Effector memory CD8-positive, alpha-beta T cell (primary cell): ENCODE measurements at regions not wholly inside any gene's neighbourhood (a gene's known extent, or its start where the extent isn't known, plus 50 kb on each side); places are given as distances from the start of the nearest gene placed in this dataset.

ENCODE experiments used
- ATAC-seq: fragments of 150-1000 bp; cut with Tn5 transposase; replicated peaks from 2 replicates; pipeline ENCODE4 v1.10.0; 2021; ENCODE audit warnings: mild to moderate bottlenecking, moderate library complexity
- DNase-seq, 3 experiments: peaks; one replicate each; pipeline ENCODE4 v3.0.0; 2021
- H3K27ac Mint-ChIP-seq, 2 donors: one replicate each; pipeline ENCODE4 v1.8.0; 2022; ENCODE audit warnings: mild to moderate bottlenecking in 2 of 2, mixed read lengths in 2 of 2, moderate library complexity in 2 of 2
- H3K27me3 Mint-ChIP-seq, 2 donors: one replicate each; pipeline ENCODE4 v1.8.0; 2022; ENCODE audit warnings: mixed read lengths in 2 of 2
- H3K36me3 Mint-ChIP-seq: one replicate; pipeline ENCODE4 v1.8.0; 2022; ENCODE audit warnings: mild to moderate bottlenecking, moderate library complexity, mixed read lengths; ENCODE audit not compliant: insufficient read depth
- H3K4me1 Mint-ChIP-seq, 2 donors: one replicate each; pipeline ENCODE4 v1.8.0; 2022; ENCODE audit warnings: low read depth in 2 of 2, mixed read lengths in 2 of 2
- H3K4me3 Mint-ChIP-seq, 2 donors: one replicate each; pipeline ENCODE4 v1.8.0; 2022; ENCODE audit warnings: mild to moderate bottlenecking in 2 of 2, mixed read lengths in 2 of 2, moderate library complexity in 2 of 2
- H3K9me3 Mint-ChIP-seq, 2 donors: one replicate each; pipeline ENCODE4 v1.8.0; 2022; ENCODE audit warnings: mixed read lengths in 2 of 2

DNA sequence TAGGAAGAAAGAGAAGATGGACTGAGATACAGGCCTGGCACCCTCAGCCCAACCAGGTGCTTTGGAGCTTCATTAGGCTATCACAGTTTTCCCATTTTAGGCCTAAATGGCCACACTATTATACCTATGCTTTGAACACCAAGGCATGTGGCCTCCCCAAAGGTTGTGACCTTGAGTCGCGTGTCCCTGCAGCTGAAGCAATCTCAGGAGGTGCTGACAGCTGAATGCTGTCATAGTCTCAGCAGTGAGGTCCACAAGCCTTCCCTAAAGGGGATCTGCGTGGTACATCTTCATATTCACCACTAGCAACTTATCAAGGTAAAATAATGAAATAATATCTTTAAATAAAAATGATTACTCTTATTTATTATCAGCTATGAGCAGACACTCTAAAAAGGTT lies 707.9 kb upstream of the NRSN1 start:
- H3K36me3 Mint-ChIP-seq: no peaks in the 10 kb centered on the region
- H3K4me1 Mint-ChIP-seq: no peaks in the 10 kb centered on the region
- no peak for DNase-seq
- no peaks in the 10 kb centered on the region for H3K27me3 Mint-ChIP-seq
- ATAC-seq: no peak
- H3K27ac Mint-ChIP-seq: no peak overlapping the region
- no peak overlapping the region for H3K4me3 Mint-ChIP-seq
- peaks cover 6 to 11% of the 10 kb centered on the region in 2 donors for H3K9me3 Mint-ChIP-seq

DNA sequence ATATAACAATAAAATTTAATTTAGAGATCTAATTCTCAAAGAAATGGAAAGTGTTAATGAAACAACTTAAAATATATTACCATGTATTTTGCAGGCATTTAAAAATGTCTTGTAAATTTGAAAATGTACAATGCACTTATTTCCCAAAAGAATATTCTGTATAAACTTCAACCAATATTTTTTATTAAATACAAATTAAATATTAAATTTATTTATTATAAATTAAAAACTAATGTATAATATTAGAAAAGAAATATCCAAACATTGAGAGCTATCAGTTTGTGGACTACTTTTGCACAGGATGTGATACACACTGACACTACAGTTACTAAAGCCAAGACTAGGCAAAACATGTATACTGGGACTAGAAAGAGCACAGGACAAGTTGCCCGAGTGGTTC lies 707.0 kb upstream of the NRSN1 start:
- no peak overlapping the region for H3K27ac Mint-ChIP-seq
- no peaks in the 10 kb centered on the region for H3K36me3 Mint-ChIP-seq
- no peak overlapping the region for H3K4me3 Mint-ChIP-seq
- no peak for DNase-seq
- H3K27me3 Mint-ChIP-seq: no peaks in the 10 kb centered on the region
- H3K4me1 Mint-ChIP-seq: no peaks in the 10 kb centered on the region
- no peak for ATAC-seq
- peaks cover 6 to 17% of the 10 kb centered on the region in 2 donors for H3K9me3 Mint-ChIP-seq

DNA sequence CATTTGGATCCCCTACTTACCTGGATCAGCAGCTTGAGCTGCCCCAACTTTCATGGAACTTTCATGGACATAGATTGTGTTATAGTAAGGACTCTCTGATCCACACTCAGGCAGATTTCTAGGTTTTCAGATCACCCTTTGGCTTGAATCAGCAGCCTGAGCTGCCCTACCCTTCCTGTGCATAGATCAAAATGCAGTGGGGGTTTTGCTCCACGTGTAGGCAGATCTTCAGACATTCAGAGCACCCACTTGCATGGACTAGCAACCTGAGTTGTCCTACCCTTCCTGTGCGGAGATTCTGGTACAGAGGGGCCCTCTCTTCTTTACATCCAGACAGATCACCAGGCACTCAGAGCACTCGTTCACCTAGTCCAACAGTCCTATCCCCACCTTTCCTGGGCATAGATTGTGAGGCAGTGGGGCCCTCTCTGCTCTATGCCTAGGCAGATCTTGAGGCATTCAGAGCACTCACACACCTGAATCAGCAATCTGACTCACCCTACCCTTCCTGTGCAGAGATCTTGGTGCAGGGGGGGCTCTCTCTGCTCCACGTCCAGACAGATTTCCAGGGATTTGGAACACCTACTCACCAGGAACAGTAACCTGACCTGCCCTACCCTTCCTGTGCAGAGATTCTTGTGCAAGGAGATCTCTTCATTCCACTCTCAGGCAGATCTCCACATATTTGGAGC lies 705.2 kb upstream of the NRSN1 start:
- Mint-ChIP-seq H3K4me1 (no peaks in the 10 kb centered on the region), H3K27me3 (no peaks in the 10 kb centered on the region), H3K4me3 (no peak overlapping the region), H3K36me3 (no peaks in the 10 kb centered on the region), H3K9me3 (peaks cover 6 to 23% of the 10 kb centered on the region in 2 donors), H3K27ac (no peak overlapping the region)
- no peak for DNase-seq
- no peak for ATAC-seq

DNA sequence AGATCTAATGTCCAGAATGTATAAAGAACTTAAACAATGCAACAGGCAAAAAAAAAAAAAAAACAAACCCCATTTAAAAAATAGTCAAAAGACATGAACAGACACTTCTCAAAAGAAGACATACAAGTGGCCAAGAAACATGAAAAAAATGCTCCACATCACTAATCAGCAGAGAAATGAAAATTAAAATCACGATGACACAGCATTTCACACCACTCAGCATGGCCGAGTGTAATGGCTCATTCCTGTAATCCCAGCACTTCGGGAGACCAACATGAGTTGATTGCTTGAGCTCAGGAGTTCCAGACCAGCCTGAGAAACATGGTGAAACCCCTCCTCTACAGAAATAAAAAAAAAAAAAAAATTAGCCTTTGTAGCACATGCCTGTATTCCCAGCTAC lies 701.4 kb upstream of the NRSN1 start:
- Mint-ChIP-seq H3K27ac (no peak overlapping the region), H3K9me3 (peaks cover 4 to 23% of the 10 kb centered on the region in 2 donors)

DNA sequence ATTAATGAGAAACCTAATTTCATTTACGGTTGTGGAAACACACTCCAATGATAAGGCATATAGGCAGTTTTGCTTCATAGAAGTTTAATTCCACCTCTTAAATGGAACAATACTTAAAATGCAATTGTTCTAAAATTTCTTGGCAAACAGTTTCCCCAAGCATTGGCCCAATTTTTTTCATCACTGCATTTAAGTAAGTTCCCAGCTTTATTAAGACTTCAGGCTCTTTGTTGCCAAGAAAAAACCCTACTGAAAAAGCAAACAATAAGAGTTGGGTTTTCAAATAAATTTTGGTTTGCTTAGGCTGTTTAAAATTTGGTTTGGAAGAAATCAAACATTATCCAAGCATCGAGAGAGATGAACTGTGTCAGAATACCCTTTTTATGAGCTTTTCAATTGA lies 690.9 kb upstream of the NRSN1 start:
- no peaks in the 10 kb centered on the region for H3K27me3 Mint-ChIP-seq
- H3K36me3 Mint-ChIP-seq: no peaks in the 10 kb centered on the region
- no peak overlapping the region for H3K27ac Mint-ChIP-seq
- H3K9me3 Mint-ChIP-seq: peaks cover 21 to 41% of the 10 kb centered on the region in 2 donors
- ATAC-seq: no peak
- DNase-seq: no peak
- no peaks in the 10 kb centered on the region for H3K4me1 Mint-ChIP-seq
- no peak overlapping the region for H3K4me3 Mint-ChIP-seq

More for the DNA sequence above, 701.4 kb upstream of the NRSN1 start:
- ATAC-seq (no peak), DNase-seq (no peak)
- H3K36me3 Mint-ChIP-seq: no peaks in the 10 kb centered on the region
- H3K27me3 Mint-ChIP-seq: no peaks in the 10 kb centered on the region
- H3K4me3 Mint-ChIP-seq: no peak overlapping the region
- no peaks in the 10 kb centered on the region for H3K4me1 Mint-ChIP-seq

DNA sequence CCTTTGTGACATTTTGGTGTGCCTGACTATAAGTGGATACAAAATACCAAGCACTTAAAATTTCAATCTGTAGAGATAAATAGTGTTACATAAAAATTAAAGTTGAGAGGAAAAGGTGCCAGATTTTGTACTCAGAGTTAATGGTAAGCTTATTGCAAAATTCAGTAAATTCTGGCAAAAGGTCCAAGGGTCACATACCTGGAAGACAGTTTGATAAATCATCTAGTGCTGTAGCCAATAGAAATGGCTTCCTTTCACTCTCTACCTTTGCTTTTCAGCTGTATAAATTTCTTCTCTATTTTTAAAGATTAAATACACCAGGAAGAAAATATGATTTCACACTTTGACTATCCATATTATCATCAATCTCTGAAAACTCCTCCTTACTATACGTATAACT lies 690.2 kb upstream of the NRSN1 start:
- no peak for ATAC-seq
- Mint-ChIP-seq H3K9me3 (peaks cover 19 to 35% of the 10 kb centered on the region in 2 donors), H3K4me3 (no peak overlapping the region), H3K27me3 (no peaks in the 10 kb centered on the region), H3K36me3 (no peaks in the 10 kb centered on the region), H3K4me1 (no peaks in the 10 kb centered on the region), H3K27ac (no peak overlapping the region)
- no peak for DNase-seq

DNA sequence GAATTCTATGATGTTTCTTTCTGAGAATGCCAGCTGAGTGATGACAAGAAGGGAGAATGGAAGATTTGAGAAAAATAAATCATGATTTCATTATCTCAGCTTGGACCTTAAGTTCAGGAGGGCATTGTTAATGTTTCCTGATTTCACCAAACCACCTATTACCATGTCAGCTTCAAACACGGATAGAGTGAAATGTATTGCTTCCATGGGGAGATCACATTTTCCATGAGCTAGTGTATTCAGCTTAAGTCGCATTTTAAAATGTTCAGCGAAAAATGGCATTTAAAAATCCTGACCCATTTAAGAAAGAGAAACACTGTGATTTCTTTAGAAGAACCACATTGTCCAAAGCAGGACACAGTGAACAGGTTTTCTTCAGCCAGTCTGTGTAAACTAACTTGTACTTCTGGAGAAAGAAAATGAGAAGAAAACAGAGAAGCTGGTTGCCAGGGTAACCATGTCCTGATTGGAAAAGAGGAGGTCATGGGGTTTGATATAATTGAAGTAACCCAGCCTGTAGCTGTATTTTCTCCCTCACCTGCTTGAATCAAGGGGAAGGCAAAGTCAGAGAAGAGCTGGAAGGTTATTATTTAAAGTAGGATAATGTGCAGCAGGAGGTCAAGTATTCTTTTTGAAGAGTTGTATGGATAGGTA lies 684.1 kb upstream of the NRSN1 start:
- Mint-ChIP-seq H3K9me3 (peaks cover 13 to 46% of the 10 kb centered on the region in 2 donors), H3K4me3 (no peak overlapping the region), H3K27me3 (no peaks in the 10 kb centered on the region), H3K4me1 (no peaks in the 10 kb centered on the region), H3K36me3 (no peaks in the 10 kb centered on the region), H3K27ac (no peak overlapping the region)
- no peak for ATAC-seq
- DNase-seq: no peak

DNA sequence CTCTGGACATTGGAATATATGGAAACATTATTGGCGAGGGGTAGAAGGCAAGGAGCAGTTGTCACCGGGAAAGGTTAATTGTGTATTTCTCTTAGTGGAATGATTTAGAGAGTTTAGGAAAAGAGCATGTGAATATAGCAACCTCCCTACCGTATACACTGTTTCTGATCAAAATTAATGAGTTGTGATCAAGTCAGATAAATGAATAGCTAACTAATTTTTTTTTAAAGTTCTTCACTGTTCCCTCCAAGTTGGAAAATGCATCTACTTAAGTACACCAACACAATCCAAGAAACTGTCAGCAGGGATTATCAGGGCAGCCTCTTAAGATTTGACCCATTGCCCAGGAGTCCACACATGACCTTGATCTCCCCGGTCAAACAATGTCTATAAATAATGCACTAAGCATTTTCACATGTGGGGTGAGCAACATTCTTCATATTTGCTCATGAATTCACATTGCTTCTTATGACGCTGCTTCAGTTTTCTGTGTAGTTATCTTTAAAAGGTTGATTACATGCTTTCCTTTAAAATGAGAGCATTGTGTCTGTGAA lies 680.8 kb upstream of the NRSN1 start:
- H3K4me1 Mint-ChIP-seq: no peaks in the 10 kb centered on the region
- no peak for DNase-seq
- no peaks in the 10 kb centered on the region for H3K36me3 Mint-ChIP-seq
- H3K9me3 Mint-ChIP-seq: peaks cover 10 to 33% of the 10 kb centered on the region in 2 donors
- no peak overlapping the region for H3K4me3 Mint-ChIP-seq
- no peaks in the 10 kb centered on the region for H3K27me3 Mint-ChIP-seq
- H3K27ac Mint-ChIP-seq: no peak overlapping the region
- no peak for ATAC-seq

DNA sequence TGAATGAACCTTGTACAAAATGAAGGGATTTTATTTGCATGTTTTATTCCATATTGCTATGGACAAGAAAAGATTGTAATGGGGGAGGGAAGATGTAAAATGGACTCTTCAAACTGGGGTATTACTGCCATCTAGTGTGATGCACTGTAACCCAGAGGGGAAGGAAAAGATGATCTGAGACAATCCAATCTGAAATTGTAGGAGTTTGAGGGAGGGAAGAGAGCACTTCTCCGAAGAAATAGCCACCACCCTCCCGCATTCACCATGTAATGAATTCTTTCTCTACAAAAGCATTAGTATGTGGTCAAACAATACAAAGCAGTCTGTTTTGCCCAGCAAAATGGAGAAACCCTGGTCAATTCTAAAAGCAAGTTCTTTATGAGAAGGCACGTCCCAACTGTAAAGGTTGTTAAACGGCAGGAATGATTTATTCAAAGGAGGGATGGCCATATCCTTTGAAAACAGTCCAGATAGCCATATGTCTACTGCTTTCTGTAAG lies 679.5 kb upstream of the NRSN1 start:
- ATAC-seq: no peak
- peaks cover 8 to 30% of the 10 kb centered on the region in 2 donors for H3K9me3 Mint-ChIP-seq
- no peak overlapping the region for H3K27ac Mint-ChIP-seq
- no peaks in the 10 kb centered on the region for H3K4me1 Mint-ChIP-seq
- H3K4me3 Mint-ChIP-seq: no peak overlapping the region
- H3K36me3 Mint-ChIP-seq: no peaks in the 10 kb centered on the region
- no peak for DNase-seq
- no peaks in the 10 kb centered on the region for H3K27me3 Mint-ChIP-seq

DNA sequence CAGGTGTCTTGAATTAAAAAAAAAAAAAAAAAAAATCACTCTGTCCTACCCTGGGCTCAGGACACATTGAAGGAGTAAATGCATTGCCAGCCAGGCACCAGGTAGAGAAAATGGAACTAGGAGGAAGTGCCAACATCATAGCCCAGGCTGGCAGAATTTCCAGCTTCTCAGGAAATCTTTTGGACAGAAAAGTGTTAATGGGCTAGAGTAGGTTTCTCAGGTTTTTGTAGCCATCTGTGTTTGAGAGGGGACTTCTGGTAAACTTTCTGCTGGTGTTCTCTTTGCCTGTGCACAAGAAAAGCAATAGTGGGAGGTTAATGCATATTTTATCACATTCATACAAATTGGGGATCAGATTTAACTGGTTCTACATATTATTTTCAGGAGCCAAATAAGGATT lies 678.3 kb upstream of the NRSN1 start:
- H3K9me3 Mint-ChIP-seq: peaks cover 12 to 31% of the 10 kb centered on the region in 2 donors
- no peaks in the 10 kb centered on the region for H3K36me3 Mint-ChIP-seq
- DNase-seq: no peak

DNA sequence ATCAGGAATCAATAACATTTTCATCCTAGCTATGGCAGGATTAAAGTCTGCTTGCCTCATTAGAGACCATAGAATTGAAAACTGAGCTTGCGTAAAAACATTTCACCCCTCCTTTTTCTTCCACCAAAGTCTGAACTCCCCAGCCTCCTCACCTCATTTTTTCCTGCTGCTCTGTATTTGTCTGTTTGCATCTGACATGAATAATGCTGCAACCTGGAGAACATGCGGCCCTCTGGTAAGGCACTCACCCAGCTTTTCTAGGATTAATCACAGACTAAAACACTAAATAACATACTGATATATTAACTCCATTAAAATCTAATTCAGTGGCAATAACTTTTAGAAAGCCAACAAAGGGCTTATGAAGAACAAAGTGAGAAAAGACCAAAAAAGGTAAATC lies 677.7 kb upstream of the NRSN1 start:
- Mint-ChIP-seq H3K4me3 (no peak overlapping the region), H3K27ac (no peak overlapping the region), H3K27me3 (no peaks in the 10 kb centered on the region), H3K36me3 (no peaks in the 10 kb centered on the region), H3K9me3 (peaks cover 10 to 29% of the 10 kb centered on the region in 2 donors), H3K4me1 (no peaks in the 10 kb centered on the region)
- no peak for DNase-seq
- ATAC-seq: no peak

More for the DNA sequence above, 678.3 kb upstream of the NRSN1 start:
- Mint-ChIP-seq H3K27me3 (no peaks in the 10 kb centered on the region), H3K4me3 (no peak overlapping the region), H3K4me1 (no peaks in the 10 kb centered on the region), H3K27ac (no peak overlapping the region)
- ATAC-seq: no peak

DNA sequence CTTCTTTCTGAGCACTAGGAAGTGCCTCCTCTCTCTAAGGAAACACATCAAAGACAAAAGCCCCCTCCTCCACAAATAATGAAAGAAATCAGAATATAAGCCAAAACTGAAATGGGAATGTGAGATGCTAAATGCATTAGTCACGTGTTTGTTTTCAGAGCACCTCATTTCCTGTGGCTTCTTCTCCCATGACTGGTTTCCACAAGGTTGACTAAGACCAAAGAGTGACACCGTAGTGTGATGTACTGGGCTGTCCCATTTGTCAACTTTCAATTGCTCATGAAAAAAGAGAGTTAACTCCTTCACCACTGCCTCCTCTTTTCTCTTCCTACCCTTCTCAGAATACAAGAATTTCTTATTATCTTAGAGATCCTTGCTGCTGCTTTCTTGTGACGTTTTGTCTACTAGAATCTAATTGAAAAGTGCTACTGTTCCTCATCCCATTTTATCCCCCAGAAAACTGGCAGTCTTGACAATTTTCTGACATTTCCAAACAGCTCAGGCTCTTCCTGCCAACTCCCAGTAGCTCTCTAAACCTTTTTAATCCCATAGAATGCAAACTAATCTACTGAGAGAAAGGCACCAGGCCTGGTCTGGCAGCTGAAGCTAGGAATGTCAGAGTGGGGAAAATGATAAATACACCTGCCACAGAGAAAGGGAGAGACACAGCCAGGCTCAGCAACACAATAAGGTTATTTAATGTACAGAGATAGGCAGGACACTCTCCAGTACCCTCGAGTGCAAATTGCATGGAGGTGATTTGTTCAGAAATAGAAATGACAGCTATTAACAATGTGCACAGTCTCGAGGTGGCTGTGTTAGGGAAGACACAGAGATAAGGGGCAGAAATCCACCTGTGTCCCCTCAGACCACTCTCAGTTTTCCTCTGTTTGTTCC lies 671.7 kb upstream of the NRSN1 start:
- Mint-ChIP-seq H3K36me3 (no peaks in the 10 kb centered on the region), H3K27me3 (no peaks in the 10 kb centered on the region), H3K27ac (no peak overlapping the region), H3K9me3 (peaks cover 9 to 11% of the 10 kb centered on the region in 2 donors), H3K4me1 (no peaks in the 10 kb centered on the region), H3K4me3 (no peak overlapping the region)
- DNase-seq (no peak), ATAC-seq (no peak)

DNA sequence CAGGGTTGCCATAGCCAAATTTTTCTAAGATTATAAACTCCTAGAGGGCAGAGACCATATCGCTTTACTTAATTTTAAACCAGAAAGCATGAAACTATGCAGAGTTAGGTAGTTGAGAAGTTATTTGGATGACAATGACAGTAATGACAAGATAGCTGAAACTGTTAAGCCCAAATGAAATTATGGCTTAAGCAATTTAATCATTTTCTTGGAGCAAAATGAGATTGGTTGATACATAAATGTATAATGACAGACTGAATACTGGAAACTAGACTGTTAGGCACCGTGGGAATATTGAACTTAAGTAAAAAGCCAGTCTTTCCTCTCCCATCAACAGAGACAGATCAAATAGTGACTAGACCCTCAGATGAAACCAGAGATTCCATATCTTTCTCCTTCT lies 670.3 kb upstream of the NRSN1 start:
- Mint-ChIP-seq H3K4me1 (no peaks in the 10 kb centered on the region), H3K27ac (no peak overlapping the region), H3K27me3 (no peaks in the 10 kb centered on the region), H3K9me3 (peaks cover 9 to 11% of the 10 kb centered on the region in 2 donors), H3K36me3 (no peaks in the 10 kb centered on the region), H3K4me3 (no peak overlapping the region)
- ATAC-seq: no peak
- no peak for DNase-seq
